ENCODE measurements at regions not wholly inside any gene's neighbourhood (a gene's known extent, or its start where the extent isn't known, plus 50 kb on each side); places are given as distances from the start of the nearest gene placed in this dataset.

DNA sequence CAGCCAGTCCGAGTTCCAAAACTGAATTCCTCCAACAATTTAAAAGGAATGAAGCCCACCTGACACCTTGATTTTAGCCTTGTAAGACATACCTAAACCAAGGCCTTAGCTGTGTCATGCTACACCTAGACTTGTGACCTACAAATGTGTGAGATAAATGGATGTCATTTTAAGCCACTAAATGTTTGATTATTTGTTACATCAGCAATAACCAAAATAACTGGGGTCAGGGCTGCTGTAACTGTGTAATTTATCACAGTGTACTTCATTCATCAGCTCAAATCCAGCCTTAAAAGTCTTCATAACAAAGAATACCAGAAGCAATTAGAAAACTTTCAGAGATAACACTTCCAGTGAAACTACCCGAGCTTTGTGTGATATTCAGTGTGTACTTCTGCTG lies 673.0 kb upstream of the ANO3 start:
- no peak for TF ChIP-seq POLR2A (IDR thresholded peaks at IDR 0.05; ENCODE audit: low read depth, low read length)
- no peak for DNase-seq (ENCODE audit: insufficient read length, low spot score)
- FAIRE-seq = no peak

DNA sequence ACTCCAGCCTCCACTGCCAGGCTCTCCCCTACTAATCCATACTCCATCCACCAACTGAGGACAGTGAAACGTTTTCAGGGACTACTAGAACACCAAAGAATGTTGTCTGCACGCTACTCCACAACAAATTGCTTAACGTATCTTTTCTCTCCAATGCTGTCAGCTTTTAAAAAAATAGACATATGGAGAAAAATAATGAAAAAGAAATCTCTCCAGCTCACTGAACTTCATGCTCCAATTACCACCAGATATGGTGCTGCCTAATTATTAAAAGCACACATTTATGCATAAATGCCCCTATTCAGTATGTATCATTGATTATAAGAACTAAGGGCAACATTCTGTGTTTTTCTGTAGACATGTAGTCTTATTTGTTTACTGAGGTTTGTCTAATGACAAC lies 672.2 kb upstream of the ANO3 start:
- FAIRE-seq = no peak
- DNase-seq (ENCODE audit: insufficient read length, low spot score) = no peak
- TF ChIP-seq POLR2A (IDR thresholded peaks at IDR 0.05; ENCODE audit: low read depth, low read length) = no peak

GRCh38 chr11:25667871-25668270 lies 664.1 kb upstream of the ANO3 start:
- FAIRE-seq (no peak), DNase-seq (ENCODE audit: insufficient read length, low spot score) (no peak)
- TF ChIP-seq POLR2A (IDR thresholded peaks at IDR 0.05; ENCODE audit: low read depth, low read length) = no peak

GRCh38 chr11:25691959-25692358 lies 640.0 kb upstream of the ANO3 start:
- no peak for FAIRE-seq
- no peak for TF ChIP-seq POLR2A (IDR thresholded peaks at IDR 0.05; ENCODE audit: low read depth, low read length)
- no peak for DNase-seq (ENCODE audit: insufficient read length, low spot score)

DNA sequence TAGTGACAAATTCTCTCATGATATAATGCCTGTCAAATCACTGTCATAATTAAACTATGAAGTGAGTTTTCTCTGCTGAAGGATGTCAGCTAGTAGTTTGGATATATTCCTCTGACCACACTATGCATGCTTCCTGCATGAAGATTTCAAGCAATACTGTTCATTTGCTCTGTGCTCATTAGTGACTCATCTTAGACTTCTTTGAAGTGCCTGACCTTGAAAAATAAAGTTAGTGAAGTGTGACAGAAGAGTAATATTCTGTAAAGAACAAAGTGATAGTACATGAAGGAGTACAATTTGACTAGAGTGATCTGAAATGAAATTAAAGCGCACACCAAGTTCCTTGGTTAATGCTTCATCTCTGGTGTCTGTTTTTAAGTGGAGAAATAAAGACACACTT lies 629.5 kb upstream of the ANO3 start:
- DNase-seq (ENCODE audit: insufficient read length, low spot score) (no peak), FAIRE-seq (no peak)
- no peak for TF ChIP-seq POLR2A (IDR thresholded peaks at IDR 0.05; ENCODE audit: low read depth, low read length)

DNA sequence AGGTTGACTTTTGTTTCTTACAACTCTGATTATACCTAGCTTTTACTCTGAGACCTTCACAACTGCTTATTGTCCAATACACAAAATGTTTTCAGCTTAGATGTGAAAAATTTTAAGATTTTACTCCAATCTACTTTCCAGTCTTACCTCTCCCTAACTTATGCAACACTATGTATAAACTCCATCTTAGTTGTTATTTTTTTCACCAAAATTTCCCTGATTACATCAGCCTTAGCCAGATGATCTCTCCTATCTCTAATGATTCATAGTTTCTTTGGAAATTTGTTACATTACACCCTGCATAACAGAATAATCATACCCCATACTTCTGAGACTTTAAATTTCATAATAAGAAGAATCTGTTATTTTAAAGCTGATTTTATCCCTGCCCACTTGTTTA lies 621.0 kb upstream of the ANO3 start:
- no peak for FAIRE-seq
- no peak for DNase-seq (ENCODE audit: insufficient read length, low spot score)
- no peak for TF ChIP-seq POLR2A (IDR thresholded peaks at IDR 0.05; ENCODE audit: low read depth, low read length)

GRCh38 chr11:25727944-25728343 lies 604.0 kb upstream of the ANO3 start:
- no peak for TF ChIP-seq POLR2A (IDR thresholded peaks at IDR 0.05; ENCODE audit: low read depth, low read length)
- no peak for FAIRE-seq
- no peak for DNase-seq (ENCODE audit: insufficient read length, low spot score)

DNA sequence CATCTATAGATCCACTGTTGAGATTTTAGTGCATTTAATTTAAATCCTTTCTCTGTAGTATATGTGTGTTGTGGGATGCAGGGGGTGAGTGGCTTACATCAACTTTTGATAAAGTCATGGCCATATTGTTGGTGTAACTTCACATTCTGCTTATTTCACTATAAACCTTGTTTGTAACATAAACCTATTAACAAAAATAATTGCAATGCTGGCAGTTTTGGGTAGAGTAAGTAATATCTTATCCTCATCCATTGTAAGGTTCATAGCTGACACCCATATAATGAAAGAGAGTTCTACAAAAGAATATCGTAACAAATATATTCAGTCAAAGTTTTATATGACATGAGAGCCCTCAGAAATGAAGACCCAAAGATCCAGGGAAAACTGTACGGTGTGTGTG lies 601.7 kb upstream of the ANO3 start:
- DNase-seq (ENCODE audit: insufficient read length, low spot score) = no peak
- FAIRE-seq = no peak
- TF ChIP-seq POLR2A (IDR thresholded peaks at IDR 0.05; ENCODE audit: low read depth, low read length) = no peak

GRCh38 chr11:25733777-25734176 lies 598.2 kb upstream of the ANO3 start:
- TF ChIP-seq POLR2A (IDR thresholded peaks at IDR 0.05; ENCODE audit: low read depth, low read length) = no peak
- DNase-seq (ENCODE audit: insufficient read length, low spot score) (no peak), FAIRE-seq (no peak)

GRCh38 chr11:25734591-25735211 lies 597.2 kb upstream of the ANO3 start:
- DNase-seq (ENCODE audit: insufficient read length, low spot score) (no peak), FAIRE-seq (no peak)
- TF ChIP-seq POLR2A (IDR thresholded peaks at IDR 0.05; ENCODE audit: low read depth, low read length) = no peak

GRCh38 chr11:25737071-25737675 lies 594.8 kb upstream of the ANO3 start:
- FAIRE-seq (no peak), DNase-seq (ENCODE audit: insufficient read length, low spot score) (no peak)
- no peak for TF ChIP-seq POLR2A (IDR thresholded peaks at IDR 0.05; ENCODE audit: low read depth, low read length)

GRCh38 chr11:25741886-25742285 lies 590.0 kb upstream of the ANO3 start:
- FAIRE-seq (no peak), DNase-seq (ENCODE audit: insufficient read length, low spot score) (no peak)
- TF ChIP-seq POLR2A (IDR thresholded peaks at IDR 0.05; ENCODE audit: low read depth, low read length) = no peak

DNA sequence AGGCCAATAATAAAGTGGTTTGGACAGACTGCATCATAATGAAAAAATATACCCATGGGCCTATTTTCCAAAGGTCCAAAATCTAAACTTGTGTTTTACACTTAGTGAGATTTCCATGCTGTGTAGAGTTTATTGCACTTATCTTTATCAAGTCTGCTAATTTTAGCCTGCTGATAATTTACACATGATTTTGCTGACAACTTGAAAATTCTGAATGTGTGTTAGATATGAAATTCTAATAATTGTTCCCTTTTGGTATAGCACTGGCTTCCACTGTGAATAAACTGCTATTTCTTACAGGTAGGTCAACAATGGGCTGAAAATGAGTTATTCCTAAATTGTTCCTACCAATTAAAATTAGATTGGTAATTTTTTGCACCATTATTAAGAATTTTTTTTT lies 589.1 kb upstream of the ANO3 start:
- TF ChIP-seq POLR2A (IDR thresholded peaks at IDR 0.05; ENCODE audit: low read depth, low read length) = no peak
- FAIRE-seq = no peak
- no peak for DNase-seq (ENCODE audit: insufficient read length, low spot score)

- DNase-seq (ENCODE audit: insufficient read length, low spot score) (no peak), FAIRE-seq (no peak)
- no peak for TF ChIP-seq POLR2A (IDR thresholded peaks at IDR 0.05; ENCODE audit: low read depth, low read length)
Observed at GRCh38 chr11:25755381-25755780, 576.5 kb upstream of the ANO3 start.

- no peak for TF ChIP-seq POLR2A (IDR thresholded peaks at IDR 0.05; ENCODE audit: low read depth, low read length)
- DNase-seq (ENCODE audit: insufficient read length, low spot score) (no peak), FAIRE-seq (no peak)
Observed at GRCh38 chr11:25755918-25756584, 575.9 kb upstream of the ANO3 start.

Measured in H54 (cell line).